ENCODE measurements at regions not wholly inside any gene's neighbourhood (a gene's known extent, or its start where the extent isn't known, plus 50 kb on each side); places are given as distances from the start of the nearest gene placed in this dataset.
A peak's percentile ranks its signal among the peaks of the same experiment; 100 is the strongest.

GRCh38 chr2:156087875-156088274, 244.6 kb downstream of the NR4A2 start:
- Mint-ChIP-seq H3K9me3 (no peaks in the 10 kb centered on the region), H3K36me3 (no peaks in the 10 kb centered on the region), H3K4me3 (no peak overlapping the region), H3K27ac (no peak overlapping the region), H3K4me1 (no peaks in the 10 kb centered on the region), H3K27me3 (no peaks in the 10 kb centered on the region)

GRCh38 chr2:156083763-156084493, 248.6 kb downstream of the NR4A2 start:
- Mint-ChIP-seq H3K27me3 (no peaks in the 10 kb centered on the region), H3K4me1 (no peaks in the 10 kb centered on the region), H3K4me3 (no peak overlapping the region), H3K27ac (peak overlapping the region in 1 of 3 donors; percentile 58), H3K9me3 (peaks cover 0 to 9% (median 1%) of the 10 kb centered on the region in 3 donors), H3K36me3 (no peaks in the 10 kb centered on the region)

- no peak overlapping the region for H3K4me3 Mint-ChIP-seq
- no peaks in the 10 kb centered on the region for H3K27me3 Mint-ChIP-seq
- peaks cover 0 to 9% (median 2%) of the 10 kb centered on the region in 3 donors for H3K9me3 Mint-ChIP-seq
- H3K36me3 Mint-ChIP-seq = no peaks in the 10 kb centered on the region
- no peak overlapping the region for H3K27ac Mint-ChIP-seq
- H3K4me1 Mint-ChIP-seq = peaks cover 0 to 2% (median 0%) of the 10 kb centered on the region in 3 donors
Observed at GRCh38 chr2:156079845-156080244, 252.7 kb downstream of the NR4A2 start.

- Mint-ChIP-seq H3K27ac (no peak overlapping the region), H3K9me3 (peaks cover 0 to 9% (median 2%) of the 10 kb centered on the region in 3 donors), H3K4me3 (no peak overlapping the region), H3K27me3 (no peaks in the 10 kb centered on the region), H3K36me3 (no peaks in the 10 kb centered on the region), H3K4me1 (peaks cover 0 to 2% (median 0%) of the 10 kb centered on the region in 3 donors)
Observed at GRCh38 chr2:156077041-156077742, 255.3 kb downstream of the NR4A2 start.

GRCh38 chr2:156065912-156066311, 266.6 kb downstream of the NR4A2 start:
- H3K4me1 Mint-ChIP-seq = no peaks in the 10 kb centered on the region
- no peaks in the 10 kb centered on the region for H3K36me3 Mint-ChIP-seq
- H3K4me3 Mint-ChIP-seq = no peak overlapping the region
- no peak overlapping the region for H3K27ac Mint-ChIP-seq
- no peaks in the 10 kb centered on the region for H3K27me3 Mint-ChIP-seq
- no peaks in the 10 kb centered on the region for H3K9me3 Mint-ChIP-seq

- Mint-ChIP-seq H3K4me1 (no peaks in the 10 kb centered on the region), H3K27me3 (no peaks in the 10 kb centered on the region), H3K4me3 (no peak overlapping the region), H3K27ac (no peak overlapping the region), H3K36me3 (no peaks in the 10 kb centered on the region), H3K9me3 (no peaks in the 10 kb centered on the region)
Observed at GRCh38 chr2:156064540-156064939, 268.0 kb downstream of the NR4A2 start.

GRCh38 chr2:156057647-156058046, 274.9 kb downstream of the NR4A2 start:
- Mint-ChIP-seq H3K27me3 (peaks cover 2% of the 10 kb centered on the region), H3K4me1 (no peaks in the 10 kb centered on the region), H3K36me3 (no peaks in the 10 kb centered on the region), H3K27ac (no peak overlapping the region), H3K9me3 (no peaks in the 10 kb centered on the region), H3K4me3 (no peak overlapping the region)

GRCh38 chr2:156054983-156055382, 277.5 kb downstream of the NR4A2 start:
- Mint-ChIP-seq H3K27me3 (peaks cover 2% of the 10 kb centered on the region), H3K4me3 (no peak overlapping the region), H3K9me3 (peaks cover 0 to under 1% (median 0%) of the 10 kb centered on the region in 3 donors), H3K4me1 (no peaks in the 10 kb centered on the region), H3K27ac (no peak overlapping the region), H3K36me3 (no peaks in the 10 kb centered on the region)

GRCh38 chr2:156046900-156047299, 285.6 kb downstream of the NR4A2 start:
- Mint-ChIP-seq H3K27ac (no peak overlapping the region), H3K27me3 (no peaks in the 10 kb centered on the region), H3K9me3 (peaks cover 0 to 5% (median 3%) of the 10 kb centered on the region in 3 donors), H3K36me3 (no peaks in the 10 kb centered on the region), H3K4me1 (no peaks in the 10 kb centered on the region), H3K4me3 (no peak overlapping the region)

- H3K27ac Mint-ChIP-seq = no peak overlapping the region
- peaks cover 0 to 4% (median 3%) of the 10 kb centered on the region in 3 donors for H3K9me3 Mint-ChIP-seq
- H3K27me3 Mint-ChIP-seq = peaks cover 2% of the 10 kb centered on the region
- H3K4me3 Mint-ChIP-seq = no peak overlapping the region
- H3K4me1 Mint-ChIP-seq = no peaks in the 10 kb centered on the region
- no peaks in the 10 kb centered on the region for H3K36me3 Mint-ChIP-seq
Observed at GRCh38 chr2:156042895-156043294, 289.6 kb downstream of the NR4A2 start.

- H3K4me1 Mint-ChIP-seq = no peaks in the 10 kb centered on the region
- no peak overlapping the region for H3K4me3 Mint-ChIP-seq
- no peaks in the 10 kb centered on the region for H3K36me3 Mint-ChIP-seq
- peaks cover 4% of the 10 kb centered on the region for H3K27me3 Mint-ChIP-seq
- H3K27ac Mint-ChIP-seq = no peak overlapping the region
- H3K9me3 Mint-ChIP-seq = peaks cover 0 to under 1% (median 0%) of the 10 kb centered on the region in 3 donors
Observed at GRCh38 chr2:156038021-156038420, 294.5 kb downstream of the NR4A2 start.

GRCh38 chr2:156037482-156037881, 295.0 kb downstream of the NR4A2 start:
- peaks cover 4% of the 10 kb centered on the region for H3K27me3 Mint-ChIP-seq
- H3K4me1 Mint-ChIP-seq = no peaks in the 10 kb centered on the region
- no peak overlapping the region for H3K27ac Mint-ChIP-seq
- H3K36me3 Mint-ChIP-seq = no peaks in the 10 kb centered on the region
- no peak overlapping the region for H3K4me3 Mint-ChIP-seq
- H3K9me3 Mint-ChIP-seq = no peaks in the 10 kb centered on the region

- H3K27ac Mint-ChIP-seq = no peak overlapping the region
- no peaks in the 10 kb centered on the region for H3K9me3 Mint-ChIP-seq
- peaks cover 3% of the 10 kb centered on the region for H3K27me3 Mint-ChIP-seq
- H3K4me3 Mint-ChIP-seq = no peak overlapping the region
- H3K36me3 Mint-ChIP-seq = no peaks in the 10 kb centered on the region
- no peaks in the 10 kb centered on the region for H3K4me1 Mint-ChIP-seq
Observed at GRCh38 chr2:156031121-156031520, 301.4 kb downstream of the NR4A2 start.

- H3K36me3 Mint-ChIP-seq = no peaks in the 10 kb centered on the region
- no peak overlapping the region for H3K27ac Mint-ChIP-seq
- peaks cover 3% of the 10 kb centered on the region for H3K27me3 Mint-ChIP-seq
- H3K9me3 Mint-ChIP-seq = no peaks in the 10 kb centered on the region
- H3K4me3 Mint-ChIP-seq = no peak overlapping the region
- no peaks in the 10 kb centered on the region for H3K4me1 Mint-ChIP-seq
Observed at GRCh38 chr2:156023229-156023869, 309.2 kb downstream of the NR4A2 start.

GRCh38 chr2:156021146-156022040, 311.1 kb downstream of the NR4A2 start:
- H3K4me1 Mint-ChIP-seq = no peaks in the 10 kb centered on the region

More at GRCh38 chr2:156021146-156022040, 311.1 kb downstream of the NR4A2 start:
- Mint-ChIP-seq H3K27ac (no peak overlapping the region), H3K4me3 (no peak overlapping the region), H3K36me3 (no peaks in the 10 kb centered on the region), H3K27me3 (peaks cover 3% of the 10 kb centered on the region), H3K9me3 (no peaks in the 10 kb centered on the region)
